ENCODE measurements at regions not wholly inside any gene's neighbourhood (a gene's known extent, or its start where the extent isn't known, plus 50 kb on each side); places are given as distances from the start of the nearest gene placed in this dataset.

DNA sequence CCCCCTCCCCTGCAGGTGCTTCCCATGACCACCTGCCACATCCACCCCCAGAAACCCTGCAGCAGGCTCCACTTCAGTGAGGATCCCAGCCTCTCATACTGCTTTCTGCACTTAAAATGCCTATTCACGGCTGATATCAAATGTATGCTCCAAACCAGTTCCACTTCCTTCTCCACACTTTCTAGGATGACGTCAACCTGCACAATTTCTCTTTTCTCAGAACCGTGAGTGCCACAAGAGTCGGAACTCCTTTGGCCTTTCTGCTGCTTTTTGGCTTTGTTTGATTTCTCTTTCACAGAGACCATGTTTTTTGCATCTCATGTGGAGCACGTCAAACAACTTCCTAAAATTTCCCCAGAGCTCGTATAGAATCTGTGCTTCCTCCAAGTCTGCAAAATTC lies 378.8 kb upstream of the TNRC6C start:
- no peak for DNase-seq (ENCODE audit: low read depth in 3 of 3, low spot score in 2 of 3)

DNA sequence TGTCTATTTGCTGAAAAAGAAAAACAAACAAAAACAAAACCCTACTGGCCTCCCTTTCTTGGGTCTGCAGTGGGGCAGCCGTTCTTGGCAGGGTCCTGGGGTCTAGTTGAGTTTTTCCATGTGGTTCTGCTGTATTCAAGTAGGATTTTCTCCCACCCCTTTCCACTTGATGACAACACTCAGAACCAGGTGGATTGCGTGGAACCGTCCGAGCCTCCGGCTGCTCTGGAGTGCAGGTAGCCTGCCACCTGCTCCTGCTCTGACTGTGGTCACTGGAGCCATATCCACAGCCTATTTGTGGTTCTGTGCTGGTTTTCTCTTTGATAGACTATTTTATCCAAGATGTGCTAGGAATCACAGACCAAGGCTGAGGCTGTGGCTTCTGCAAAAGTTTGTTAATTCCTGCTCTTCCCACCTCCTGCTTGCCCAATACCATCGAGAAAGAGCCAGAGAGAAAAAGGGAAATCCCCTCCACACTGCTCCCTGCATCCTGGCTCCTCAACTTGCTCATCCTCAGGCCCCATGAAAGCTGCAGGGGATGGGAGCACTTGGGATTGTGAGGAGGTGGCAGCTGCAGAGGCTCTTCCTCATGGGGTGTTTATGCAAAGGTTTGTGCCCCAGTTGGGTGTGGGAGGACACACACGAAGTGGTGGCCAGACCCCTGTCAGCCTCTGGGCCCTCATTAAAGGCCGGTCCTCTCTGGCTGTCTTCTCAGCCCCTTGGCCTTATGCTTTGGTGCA lies 377.8 kb upstream of the TNRC6C start:
- DNase-seq (ENCODE audit: low read depth in 3 of 3, low spot score in 2 of 3), result no peak

DNA sequence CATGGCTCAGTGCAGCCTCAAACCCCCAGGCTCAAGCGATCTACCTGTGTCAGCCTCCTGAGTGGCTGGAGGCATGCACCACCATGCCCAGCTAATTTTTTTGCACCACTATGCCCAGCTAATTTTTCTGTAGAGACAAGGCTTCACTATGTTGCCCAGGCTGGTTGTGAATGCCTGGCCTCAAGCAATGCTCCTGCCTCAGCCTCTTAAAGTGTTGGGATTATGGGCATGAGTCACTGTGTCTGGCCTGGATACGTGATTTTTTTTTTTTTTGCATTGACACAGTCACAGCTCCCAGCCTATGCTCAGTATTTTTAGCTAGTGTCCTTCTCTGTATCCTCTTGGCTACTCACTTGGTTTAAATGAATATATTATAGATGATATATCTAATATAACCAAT lies 377.0 kb upstream of the TNRC6C start:
- no peak for DNase-seq (ENCODE audit: low read depth in 3 of 3, low spot score in 2 of 3)

DNA sequence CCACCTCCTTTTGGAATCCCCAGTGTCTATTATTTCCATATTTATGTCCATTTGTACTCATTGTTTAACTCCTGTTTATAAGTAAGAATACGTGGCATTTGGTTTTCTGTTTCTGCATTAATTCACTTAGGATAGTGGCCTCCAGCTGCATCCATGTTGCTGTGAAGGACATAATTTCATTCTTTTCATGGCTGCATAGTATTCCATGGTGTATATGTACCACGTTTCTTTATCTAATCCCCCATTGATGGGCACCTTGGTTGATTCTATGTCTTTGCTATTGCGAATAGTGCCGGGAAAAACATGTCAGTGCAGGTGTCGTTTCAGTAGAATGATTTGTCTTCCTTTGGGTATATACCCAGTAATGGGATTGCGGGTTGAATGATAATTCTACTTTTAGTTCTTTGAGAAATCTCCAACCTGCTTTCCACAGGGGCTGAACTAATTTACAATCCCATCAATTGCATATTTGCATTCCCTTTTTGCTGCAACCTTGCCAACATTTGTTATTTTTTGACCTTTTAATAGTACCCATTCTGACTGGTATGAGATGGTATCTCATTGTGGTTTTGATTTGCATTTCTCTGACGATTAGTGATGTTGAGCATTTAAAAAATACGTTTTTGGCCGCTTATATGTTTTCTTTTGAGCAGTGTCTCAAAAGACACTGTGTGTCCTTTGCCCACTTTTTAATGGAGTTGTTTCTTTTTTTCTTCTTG lies 373.2 kb upstream of the TNRC6C start:
- DNase-seq (ENCODE audit: low read depth in 3 of 3, low spot score in 2 of 3), result no peak

DNA sequence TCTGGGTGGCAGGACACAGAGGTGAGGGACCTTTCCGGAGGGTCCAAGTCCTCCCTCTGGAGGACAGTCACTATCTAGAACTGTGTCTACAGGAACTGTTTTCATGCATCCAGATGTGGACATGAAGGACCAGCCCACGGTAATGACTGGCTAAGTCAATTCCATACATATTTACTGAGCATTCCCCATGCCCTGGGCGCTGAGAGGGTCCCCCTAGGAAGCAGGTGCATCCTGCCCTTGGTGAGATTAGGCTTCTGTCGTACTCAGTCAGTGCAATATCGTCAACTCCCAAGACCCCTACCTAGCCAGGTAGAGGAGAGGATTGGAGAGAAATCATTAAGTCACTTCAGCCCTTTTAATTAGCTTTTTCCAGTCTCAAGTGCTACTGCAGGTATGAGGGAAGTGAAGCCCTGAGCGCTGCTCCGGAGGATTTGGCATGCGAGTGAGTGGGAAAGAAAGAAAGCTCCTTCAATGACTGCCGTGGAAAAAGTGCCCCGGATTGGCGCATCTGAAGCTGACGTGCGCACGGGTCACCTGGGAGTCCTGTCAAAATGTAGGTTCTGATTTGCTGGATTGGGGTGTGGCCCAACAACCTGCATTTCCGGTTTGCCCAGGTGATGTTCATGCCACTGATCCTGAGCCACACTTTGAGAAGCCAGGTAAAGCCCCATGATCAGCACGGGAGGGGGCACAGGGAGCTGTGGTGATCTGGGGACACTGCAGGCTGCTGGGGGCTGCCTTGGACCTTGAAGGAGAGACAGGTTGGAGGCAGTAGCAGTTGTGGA lies 367.4 kb upstream of the TNRC6C start:
- DNase-seq (ENCODE audit: low read depth in 3 of 3, low spot score in 2 of 3), result no peak

DNA sequence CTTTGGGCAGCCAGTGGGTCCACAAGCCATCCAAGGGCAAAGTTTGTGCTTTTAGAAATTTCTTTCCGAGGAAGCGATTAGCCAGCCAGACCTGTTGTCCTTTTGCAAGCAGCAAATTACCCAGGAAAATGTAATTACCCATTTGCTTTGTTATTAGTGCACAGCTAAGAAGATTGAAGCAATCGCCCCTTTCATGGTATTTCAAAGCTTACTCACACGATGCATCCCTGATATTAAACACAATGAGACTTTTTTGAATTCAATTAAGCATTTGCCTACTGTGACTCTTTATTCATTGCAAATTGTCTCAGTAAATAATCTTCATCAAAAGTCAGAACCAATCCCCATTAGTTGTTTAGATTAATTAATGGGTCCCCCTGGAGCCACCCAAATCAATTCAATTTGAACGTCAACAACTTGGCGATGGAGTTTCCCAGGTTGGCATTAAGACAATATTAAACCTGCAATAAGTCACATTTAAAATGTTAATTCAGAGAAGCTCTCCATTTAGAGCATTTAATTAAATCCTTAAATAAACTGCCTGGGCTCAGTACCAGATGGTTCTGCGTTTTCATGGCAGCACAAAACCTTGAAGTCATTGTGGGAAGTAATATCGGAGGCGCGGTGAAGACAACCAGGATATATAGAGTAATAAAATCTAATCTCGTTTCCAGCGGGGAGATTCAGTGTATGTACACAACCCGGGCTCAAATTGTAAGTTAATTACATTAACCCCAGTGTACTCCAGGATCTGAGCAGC lies 366.2 kb upstream of the TNRC6C start:
- no peak for DNase-seq (ENCODE audit: low read depth in 3 of 3, low spot score in 2 of 3)

DNA sequence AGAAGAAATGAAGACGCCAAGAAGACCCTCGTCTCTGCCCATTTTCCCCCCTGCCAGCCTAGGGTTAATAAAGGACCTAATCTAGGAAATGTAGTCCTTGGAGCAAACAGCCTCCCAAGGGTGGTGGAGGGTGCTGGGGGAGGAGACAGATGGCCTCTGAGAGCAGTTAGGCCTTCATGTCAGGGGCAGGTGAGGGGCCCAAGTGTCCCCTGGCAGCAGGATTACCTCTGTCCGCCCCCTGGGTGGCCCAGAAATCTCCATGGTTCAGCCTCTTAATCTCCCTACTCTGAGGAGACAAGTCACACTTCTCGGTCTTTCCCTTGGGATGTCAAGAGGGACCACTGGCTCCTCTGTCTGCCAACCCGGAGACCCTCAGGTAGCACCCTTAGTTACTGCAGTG lies 365.4 kb upstream of the TNRC6C start:
- DNase-seq (ENCODE audit: low read depth in 3 of 3, low spot score in 2 of 3), result no peak

DNA sequence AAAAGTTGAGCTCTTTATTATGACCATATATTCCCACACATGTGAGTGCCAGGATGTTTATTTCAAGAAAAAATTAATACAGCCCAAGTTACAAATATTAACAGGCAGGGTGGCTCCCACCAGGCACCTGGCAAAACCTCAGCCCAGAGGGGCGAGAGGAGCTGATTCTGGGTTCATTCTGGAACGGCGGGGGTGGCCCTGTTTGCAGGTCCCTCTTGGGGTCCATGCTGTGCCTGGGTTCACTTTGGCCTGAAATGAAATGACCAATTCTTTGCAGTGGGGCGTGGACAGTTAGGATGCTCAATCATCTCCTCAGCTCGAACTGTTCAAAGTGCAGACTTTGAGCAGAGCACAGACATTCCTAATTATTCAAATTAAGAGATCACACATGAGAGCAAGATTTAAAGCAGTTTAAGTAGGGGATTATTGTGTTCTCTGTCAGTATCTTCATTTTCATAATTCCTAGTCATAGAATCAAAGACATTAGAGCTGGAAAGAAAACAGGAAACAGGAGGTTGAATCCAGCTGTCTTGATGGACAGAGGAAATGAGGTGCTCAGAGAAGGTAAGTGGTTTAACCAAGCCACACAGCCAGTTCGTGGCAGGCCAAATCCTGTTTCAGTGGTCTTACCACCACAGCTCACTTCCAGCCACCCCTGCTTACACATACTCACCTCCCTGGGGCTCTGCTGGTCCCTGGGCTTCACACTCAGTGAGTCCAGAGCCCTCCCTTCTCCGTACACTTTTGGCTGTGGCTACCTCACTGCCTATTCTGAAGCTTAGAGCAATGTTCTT lies 363.9 kb upstream of the TNRC6C start:
- no peak for DNase-seq (ENCODE audit: low read depth in 3 of 3, low spot score in 2 of 3)

DNA sequence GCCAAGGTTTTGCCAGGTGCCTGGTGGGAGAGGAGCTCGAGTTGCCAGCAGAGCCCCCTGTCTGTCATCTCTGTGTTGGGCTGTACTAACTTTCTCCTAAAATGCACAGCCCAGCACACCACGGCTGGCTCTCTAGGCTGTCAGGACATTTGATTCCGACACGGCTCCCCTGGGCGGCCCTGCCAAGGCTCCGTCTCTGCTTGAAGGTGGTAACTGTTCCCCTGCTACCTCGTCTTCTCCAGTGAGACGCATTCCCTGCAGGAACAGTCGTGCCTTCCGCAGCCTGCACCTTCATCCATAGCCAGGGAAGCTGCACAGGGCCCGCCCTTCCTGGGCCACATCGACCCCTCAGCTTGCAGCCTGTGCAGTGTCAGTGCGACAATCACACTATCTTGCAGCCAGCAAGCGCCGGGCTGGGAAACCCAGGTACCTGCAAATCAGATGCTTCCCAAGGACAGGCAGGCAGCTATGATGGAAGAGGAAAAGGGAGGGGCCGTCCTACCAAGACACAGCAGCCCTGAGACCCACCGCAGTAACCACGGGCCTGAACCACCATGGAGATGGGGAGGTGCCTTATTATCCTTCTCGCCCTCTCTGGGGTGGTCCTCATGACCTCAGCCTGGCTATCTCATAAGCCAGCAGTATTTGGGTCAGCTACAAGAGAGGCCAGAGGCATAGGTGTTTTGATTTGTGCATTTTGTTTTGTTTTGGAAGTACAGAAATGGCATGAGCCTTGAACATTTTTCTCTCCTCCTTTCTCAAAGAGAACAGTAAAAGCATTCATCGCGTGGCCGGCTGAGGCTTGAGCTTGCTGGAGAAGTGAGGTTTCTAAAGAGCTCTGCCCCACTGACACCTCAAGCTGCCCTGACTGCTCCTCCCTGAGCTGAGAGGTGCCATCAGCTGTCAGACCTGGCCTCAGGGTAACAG lies 361.7 kb upstream of the TNRC6C start:
- no peak for DNase-seq (ENCODE audit: low read depth in 3 of 3, low spot score in 2 of 3)

DNA sequence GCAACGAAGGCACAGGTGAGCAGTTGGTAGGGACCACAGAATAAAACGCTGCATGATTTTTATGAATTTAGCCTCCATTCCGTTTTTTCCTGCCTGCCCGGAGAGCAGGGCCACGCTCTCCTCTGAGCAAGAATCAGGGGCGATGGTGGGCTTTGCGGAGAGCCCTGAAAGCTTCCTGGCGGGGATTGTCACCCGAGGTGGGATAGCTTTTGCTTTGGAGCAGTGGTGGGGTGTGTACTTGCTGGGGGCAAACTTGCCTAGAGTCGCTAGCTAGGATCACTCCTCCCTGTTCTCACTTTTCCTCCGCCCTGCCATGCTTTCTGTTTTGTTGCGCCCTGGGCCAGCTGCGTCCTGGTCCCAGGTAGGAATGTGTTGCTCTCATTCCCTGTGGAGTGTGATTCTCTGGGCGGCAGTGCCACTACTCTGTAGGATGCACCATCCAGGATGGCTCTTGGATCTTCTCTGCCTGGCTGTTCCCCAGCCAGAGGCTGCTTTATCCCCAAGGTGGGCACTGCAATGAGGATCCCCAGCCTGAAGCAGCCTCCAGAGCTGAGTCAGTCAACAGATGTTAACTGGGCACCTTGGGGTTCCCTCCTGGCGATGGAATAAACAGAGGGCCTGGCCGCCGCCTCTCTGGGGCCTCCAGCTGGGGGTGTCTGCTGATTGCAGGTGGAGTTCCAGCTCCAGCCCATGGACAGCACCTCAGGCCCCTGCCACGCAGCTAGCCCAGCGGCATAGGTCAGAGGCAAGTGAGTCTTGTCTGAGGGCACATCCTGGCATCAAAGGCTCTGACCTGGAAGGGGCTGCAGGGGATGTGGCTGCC lies 360.9 kb upstream of the TNRC6C start:
- DNase-seq (ENCODE audit: low read depth in 3 of 3, low spot score in 2 of 3), result no peak

DNA sequence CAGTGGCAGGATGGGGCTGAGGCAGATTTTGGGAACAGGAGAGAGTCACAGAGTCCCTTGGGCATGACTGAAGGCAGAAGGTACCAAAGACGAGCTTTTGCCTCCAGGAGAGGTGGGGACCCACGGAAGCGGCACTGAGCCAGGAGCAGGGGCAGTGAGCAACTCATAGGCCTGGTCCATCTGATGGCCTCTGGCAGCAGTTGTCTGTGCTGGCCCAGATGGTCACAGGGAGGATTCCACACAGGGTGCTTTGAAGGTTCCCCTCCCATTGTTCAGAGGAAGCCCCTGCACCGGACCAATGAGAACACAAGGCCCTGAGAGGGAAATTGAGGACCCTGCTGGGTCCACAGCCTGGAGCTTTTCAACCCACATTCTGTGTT lies 360.3 kb upstream of the TNRC6C start:
- DNase-seq (ENCODE audit: low read depth in 3 of 3, low spot score in 2 of 3), result no peak

DNA sequence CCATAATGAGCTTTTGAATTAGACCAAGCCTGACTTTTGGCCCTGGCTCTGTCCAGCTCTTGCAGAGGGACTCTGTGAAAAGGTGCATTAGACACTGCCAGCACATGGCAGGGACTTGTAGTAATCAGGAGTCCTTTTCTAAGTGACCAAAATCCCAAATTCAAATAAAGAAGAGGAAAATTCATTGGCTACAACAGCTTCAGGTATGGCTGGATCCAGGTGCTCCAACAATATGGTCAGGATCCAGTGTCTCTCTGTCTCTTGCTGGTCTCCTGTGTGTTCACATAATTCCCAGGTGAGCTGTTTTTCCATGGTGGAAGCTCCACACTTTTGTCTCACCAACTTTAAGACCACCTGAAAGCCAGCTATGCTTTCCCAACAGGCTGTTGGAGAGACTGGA lies 358.8 kb upstream of the TNRC6C start:
- DNase-seq (ENCODE audit: low read depth in 3 of 3, low spot score in 2 of 3), result no peak

DNA sequence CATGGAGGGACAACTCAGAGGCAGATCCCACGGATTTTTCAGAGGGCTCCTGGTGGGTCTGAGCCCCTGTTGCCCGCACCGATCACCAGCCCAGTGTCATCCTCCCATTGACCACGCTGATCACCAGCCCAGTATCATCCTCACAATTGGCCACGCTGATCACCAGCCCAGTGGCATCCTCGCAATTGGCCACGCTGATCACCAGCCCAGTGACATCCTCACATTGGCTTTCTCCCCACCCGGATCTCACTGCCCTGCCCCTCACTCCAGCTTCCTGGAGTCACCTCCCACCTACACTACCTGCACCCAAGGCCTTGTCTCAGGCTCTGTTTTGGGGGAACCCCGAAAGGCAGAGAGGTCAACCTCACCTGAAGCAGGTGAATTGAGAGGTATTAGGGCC lies 358.2 kb upstream of the TNRC6C start:
- no peak for DNase-seq (ENCODE audit: low read depth in 3 of 3, low spot score in 2 of 3)

DNA sequence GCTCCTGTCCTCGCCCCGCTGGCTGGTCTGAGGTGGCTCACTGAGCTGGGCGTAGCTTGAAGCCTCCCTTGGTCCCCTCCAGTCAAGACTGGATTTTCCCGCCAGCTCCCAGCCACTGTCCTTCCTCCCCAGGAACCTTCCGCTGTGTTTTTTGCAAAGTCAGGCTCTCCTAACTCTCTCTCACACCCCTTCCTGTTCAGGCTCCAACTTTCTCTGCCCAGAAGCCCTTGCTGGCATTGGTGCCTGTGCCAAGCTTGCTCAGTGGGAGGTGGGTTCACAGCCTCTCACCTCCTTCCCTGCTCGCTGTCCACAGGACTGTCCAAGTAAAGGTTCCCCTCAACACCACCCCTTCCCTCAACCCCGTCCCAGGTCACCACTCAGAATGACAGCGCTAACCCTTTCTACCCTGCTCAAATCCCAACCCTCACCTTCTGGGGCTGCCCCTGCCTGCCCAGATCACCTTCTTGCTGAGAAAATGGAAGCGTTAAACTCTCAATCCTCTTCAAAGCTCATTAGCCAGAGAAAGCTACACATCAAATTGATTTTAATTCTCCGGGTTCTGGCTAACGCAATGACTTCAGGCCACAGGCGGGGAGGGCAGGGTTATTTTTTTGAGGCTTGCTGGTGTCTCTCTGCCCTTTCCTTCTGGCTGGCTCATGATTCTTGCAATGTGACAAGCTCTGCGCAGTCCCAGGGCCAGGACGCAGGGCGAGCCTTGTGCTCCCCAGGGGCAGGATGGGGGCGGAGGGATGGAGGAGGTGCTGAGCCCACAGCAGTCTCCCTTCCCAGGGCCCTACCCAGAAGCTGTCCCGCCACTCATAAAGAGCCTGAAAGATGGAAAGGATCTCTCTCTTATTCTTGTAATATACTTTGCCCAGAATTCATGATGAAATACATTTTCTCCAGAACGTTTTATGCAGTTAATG lies 357.2 kb upstream of the TNRC6C start:
- DNase-seq (ENCODE audit: low read depth in 3 of 3, low spot score in 2 of 3), result no peak

DNA sequence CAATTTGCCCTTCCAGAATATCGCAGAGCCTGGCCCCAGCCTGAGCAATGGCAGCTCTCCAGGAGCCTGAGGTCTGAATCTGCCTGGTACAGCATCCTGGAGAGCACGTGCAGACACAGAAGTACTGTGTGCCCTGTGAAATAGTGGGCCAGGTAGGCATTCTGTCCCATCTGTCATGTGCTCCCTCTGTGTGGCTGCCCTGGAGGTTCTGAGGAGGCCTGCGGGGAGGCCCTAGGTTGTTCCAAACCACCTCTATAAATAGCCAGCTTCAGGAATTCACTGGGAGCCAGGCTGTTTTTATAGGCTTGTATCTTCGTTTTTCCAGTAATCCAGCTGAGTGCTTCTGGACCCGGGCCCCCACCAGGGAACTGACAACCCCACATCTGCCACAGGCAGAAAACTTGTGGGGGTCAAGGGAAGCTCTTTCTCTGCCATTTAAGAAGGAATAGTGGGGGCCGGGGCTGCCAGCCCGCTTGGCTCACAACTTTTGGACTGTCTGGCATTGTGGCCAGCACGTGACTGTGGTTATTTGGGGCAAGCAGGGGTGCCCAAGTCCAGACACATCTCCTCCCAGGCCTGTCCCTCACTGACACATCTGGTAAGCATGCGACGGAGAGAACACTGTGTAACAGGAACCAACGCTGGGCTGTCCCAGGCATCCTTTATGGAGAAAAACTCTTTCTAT lies 356.3 kb upstream of the TNRC6C start:
- no peak for DNase-seq (ENCODE audit: low read depth in 3 of 3, low spot score in 2 of 3)

DNA sequence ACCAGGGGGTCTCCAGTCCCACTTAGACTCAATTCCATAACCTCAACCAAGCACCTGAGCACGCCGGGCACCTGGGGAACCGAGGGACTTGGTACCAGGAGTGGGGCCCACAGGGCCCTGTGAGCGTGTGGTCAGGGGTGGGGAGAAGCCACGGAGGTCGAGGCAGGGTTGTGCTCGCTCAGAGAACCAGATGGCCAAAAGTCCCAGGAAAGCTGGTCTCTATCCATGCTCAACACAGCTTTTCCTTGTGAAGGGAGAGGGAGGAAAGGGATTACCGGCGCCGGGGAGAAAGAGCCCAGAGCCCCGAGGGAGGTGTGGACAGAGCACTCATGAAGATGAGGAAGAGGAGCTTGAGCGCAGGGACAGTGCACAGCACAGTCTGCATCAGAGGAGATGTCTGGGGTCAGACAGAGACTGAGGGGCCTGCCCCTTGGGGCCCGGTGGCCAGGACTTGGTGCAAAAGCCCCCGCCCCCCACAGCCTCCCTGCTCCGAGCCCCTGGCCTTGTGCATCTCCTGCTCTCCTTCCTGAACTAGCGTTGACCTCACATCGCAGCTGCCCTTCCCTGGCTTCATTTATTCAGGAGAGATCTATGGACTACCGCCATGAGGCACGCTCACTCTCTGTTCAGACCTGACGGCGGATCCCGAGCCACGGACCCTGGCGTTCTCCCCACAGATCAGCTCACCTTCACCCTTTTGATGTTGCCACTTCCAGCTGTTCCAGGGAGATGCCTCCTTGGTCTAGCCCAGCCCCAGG lies 355.4 kb upstream of the TNRC6C start:
- no peak for DNase-seq (ENCODE audit: low read depth in 3 of 3, low spot score in 2 of 3)
